Endothelial cell of umbilical vein (primary cell): ENCODE measurements at regions not wholly inside any gene's neighbourhood (a gene's known extent, or its start where the extent isn't known, plus 50 kb on each side); places are given as distances from the start of the nearest gene placed in this dataset.

ENCODE experiments used
- BruUV-seq: library from RNA; stranded (reverse); fragments of 400-500 nt; replicated peaks from 2 replicates; lab custom pipeline; 2021; lab: Mats Ljungman, UMichigan
- CTCF ChIA-PET: fragments of 300-600, 350-600 bp; sonication (Branson Sonifier 250); formaldehyde crosslinking; loops from one replicate; lab custom pipeline; 2021; ENCODE audit warnings: antibody characterized with exemption, inconsistent platforms; lab: Charles Lee
- POLR2A ChIA-PET: fragments of 300-600, 350-600 bp; sonication (Branson Sonifier 250); formaldehyde crosslinking; loops from one replicate; lab custom pipeline; 2021; ENCODE audit warnings: antibody characterized with exemption, inconsistent platforms; lab: Charles Lee
- DNase-seq: peaks from one replicate; pipeline ENCODE4 v3.0.0-alpha.2; 2011; ENCODE audit warnings: low read depth, low spot score
- FAIRE-seq: peaks from 2 replicates; lab custom pipeline; 2011; peaks lifted over from hg19 to GRCh38; lab: Jason Lieb, UNC
- H2AFZ ChIP-seq: 2 replicates; pipeline ENCODE4 v1.6.0; 2012; ENCODE audit warnings: low read depth, low read length, control low read depth, inconsistent platforms
- H3K27ac ChIP-seq: 2 replicates; pipeline ENCODE4 v1.5.1; 2011; ENCODE audit warnings: low read depth, mild to moderate bottlenecking, control low read depth, low read length, moderate library complexity; ENCODE audit not compliant: insufficient read depth
- H3K27me3 ChIP-seq, 2 experiments: 2 replicates each; pipeline versions ENCODE4 v1.6.0 to v1.6.1; 2011; ENCODE audit warnings: low read length in 2 of 2, mixed read lengths in 1 of 2; ENCODE audit not compliant: control insufficient read depth in 2 of 2, insufficient read depth in 2 of 2
- H3K36me3 ChIP-seq, 2 experiments: 2 replicates in 1 of 2; 3 replicates in 1 of 2; pipeline ENCODE4 v1.5.1; 2011; ENCODE audit warnings: low read length in 2 of 2, mild to moderate bottlenecking in 1 of 2, moderate library complexity in 1 of 2; ENCODE audit not compliant: control insufficient read depth in 2 of 2, insufficient read depth in 2 of 2; ENCODE audit errors: extremely low read depth in 1 of 2
- H3K4me1 ChIP-seq: 3 replicates; pipeline ENCODE4 v1.5.1; 2011; ENCODE audit warnings: mild to moderate bottlenecking, low read length; ENCODE audit not compliant: control insufficient read depth, insufficient read depth; ENCODE audit errors: extremely low read depth
- H3K4me2 ChIP-seq: 2 replicates; pipeline ENCODE4 v1.6.1; 2011; ENCODE audit warnings: low read length, control low read depth, mixed read lengths; ENCODE audit not compliant: insufficient read depth
- H3K4me3 ChIP-seq, 3 experiments: fragments of 200-600 bp in 1 of 3; sonication (generic), shearing (Covaris generic) in 1 of 3; replicated peaks in 1 of 3; 2 replicates each; pipeline ENCODE4 v1.5.1; 2011 to 2016; ENCODE audit warnings: control low read depth in 3 of 3, low read length in 3 of 3, mild to moderate bottlenecking in 2 of 3, inconsistent platforms in 1 of 3, low read depth in 1 of 3, moderate library complexity in 1 of 3; ENCODE audit not compliant: insufficient read depth in 1 of 3
- H3K79me2 ChIP-seq: 2 replicates; pipeline ENCODE4 v1.6.0; 2012; ENCODE audit warnings: low read length, inconsistent platforms; ENCODE audit not compliant: control insufficient read depth, insufficient read depth
- H3K9ac ChIP-seq: replicated peaks from 2 replicates; pipeline ENCODE3; 2011; ENCODE audit warnings: low read length, control low read depth; ENCODE audit not compliant: insufficient read depth; ENCODE audit errors: extremely low read depth
- H3K9me1 ChIP-seq: replicated peaks from 3 replicates; pipeline ENCODE4 v1.6.0; 2011; ENCODE audit warnings: mild to moderate bottlenecking, low read length; ENCODE audit not compliant: control insufficient read depth, insufficient read depth; ENCODE audit errors: extremely low read depth
- H3K9me3 ChIP-seq: replicated peaks from 2 replicates; pipeline ENCODE4 v1.5.1; 2012; ENCODE audit warnings: low read length, inconsistent platforms; ENCODE audit not compliant: control insufficient read depth, insufficient read depth
- H4K20me1 ChIP-seq: replicated peaks from 2 replicates; pipeline ENCODE3; 2011; ENCODE audit warnings: mild to moderate bottlenecking, low read length; ENCODE audit not compliant: control insufficient read depth, insufficient read depth; ENCODE audit errors: extremely low read depth
- EZH2 ChIP-seq: IDR thresholded peaks from 2 replicates; pipeline ENCODE4 v1.6.1; 2012; ENCODE audit warnings: borderline replicate concordance, low read depth, mild to moderate bottlenecking, moderate library complexity, low read length, inconsistent platforms; ENCODE audit not compliant: severe bottlenecking
- FOS ChIP-seq: IDR thresholded peaks from 2 replicates; pipeline ENCODE4 v1.6.1; 2011; ENCODE audit warnings: mild to moderate bottlenecking, low read length, moderate library complexity, borderline replicate concordance; ENCODE audit not compliant: insufficient read depth
- GATA2 ChIP-seq: IDR thresholded peaks from 2 replicates; pipeline ENCODE4 v1.7.0; 2011; ENCODE audit warnings: low read depth, mild to moderate bottlenecking, moderate library complexity, mixed read lengths, low read length; ENCODE audit not compliant: insufficient read length, insufficient read depth
- JUN ChIP-seq: IDR thresholded peaks from 2 replicates; pipeline ENCODE4 v1.6.1; 2011; ENCODE audit warnings: borderline replicate concordance, low read depth; ENCODE audit not compliant: insufficient read length, insufficient read depth
- MYC ChIP-seq: IDR thresholded peaks from one replicate; pipeline ENCODE4 v1.6.1; 2011; ENCODE audit warnings: mild to moderate bottlenecking, low read depth, low read length
- POLR2A ChIP-seq: IDR thresholded peaks from 2 replicates; pipeline ENCODE4 v1.6.1; 2012; ENCODE audit warnings: low read depth, mild to moderate bottlenecking, control low read depth, low read length
- POLR2AphosphoS5 ChIP-seq: IDR thresholded peaks from 2 replicates; pipeline ENCODE4 v1.6.1; 2012; ENCODE audit warnings: low read depth, mild to moderate bottlenecking, control low read depth, low read length, moderate library complexity; ENCODE audit not compliant: insufficient read depth
- dilution Hi-C: fragments of 300-500 bp; cut with MboI; formaldehyde crosslinking; loops from one replicate; pipeline ENCODE4 v1.15.0; 2019; ENCODE audit warnings: low sequenced_read_pairs; ENCODE audit not compliant: extremely low pct_ligation_motif_present
- intact Hi-C: fragments of 100-400 bp; cut with micrococcal nuclease; formaldehyde crosslinking; loops from one replicate; pipeline ENCODE4 v1.10.0; 2022
- TF ChIP-seq, protein P1 (sequence below), 2 donors: IDR thresholded peaks; 1 replicate in 1 of 2; 2 replicates in 1 of 2; pipeline ENCODE4 v1.5.1; 2011; ENCODE audit warnings: low read length in 2 of 2, mild to moderate bottlenecking in 2 of 2, moderate library complexity in 2 of 2, control low read depth in 1 of 2, inconsistent platforms in 1 of 2, low read depth in 1 of 2; ENCODE audit not compliant: insufficient read depth in 1 of 2; ENCODE audit errors: extremely low read depth in 1 of 2
- TF ChIP-seq, protein P2 (sequence below): IDR thresholded peaks from 2 replicates; pipeline ENCODE4 v1.6.1; 2011; ENCODE audit not compliant: insufficient read depth, insufficient read length

DNA sequence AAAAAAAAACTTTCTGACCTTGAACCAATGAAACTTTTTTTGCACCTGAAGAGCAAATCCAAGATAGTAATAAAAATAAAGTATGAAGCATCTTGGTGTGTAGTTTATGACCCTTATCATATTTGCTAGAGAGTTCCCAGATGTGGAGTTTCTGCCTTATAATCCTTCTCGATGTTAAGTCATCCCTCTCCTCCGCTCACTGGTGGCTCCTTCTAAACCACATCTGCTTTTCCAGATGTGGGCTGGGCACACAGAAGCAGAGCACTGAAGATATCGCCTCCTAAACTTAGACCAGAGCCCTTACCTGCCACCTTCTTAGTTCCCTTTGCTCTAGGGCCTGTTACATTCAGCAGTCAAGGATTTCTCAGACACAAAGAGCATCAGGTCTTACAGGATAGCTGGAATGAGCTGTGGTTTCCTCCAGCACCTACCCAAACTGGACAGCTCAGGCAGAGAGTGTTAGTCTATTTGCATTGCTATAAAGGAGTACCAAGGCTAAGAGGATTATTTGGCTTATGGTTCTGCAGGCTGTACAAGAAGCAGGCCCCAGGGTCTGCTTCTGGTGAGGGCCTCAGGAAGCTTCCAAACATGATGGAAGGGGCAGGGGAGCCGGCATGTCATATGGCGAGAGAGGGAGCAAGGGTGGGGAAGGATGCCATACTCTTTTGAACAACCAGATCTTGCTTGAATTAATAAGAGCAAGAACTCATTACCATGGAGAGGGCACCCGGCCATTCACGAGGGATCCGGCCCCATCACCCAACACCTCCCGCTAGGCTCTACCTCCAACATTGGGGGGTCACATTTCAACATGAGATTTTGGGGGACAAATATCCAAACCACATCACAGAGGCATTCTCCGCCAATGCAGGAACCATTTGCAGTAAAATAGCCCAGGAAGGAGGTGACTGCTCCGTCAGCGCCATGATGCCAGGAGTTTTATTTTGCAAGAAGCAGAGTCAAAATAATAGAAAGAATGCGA, 75.6 kb upstream of the HELT start:
- dilution Hi-C loops: no loop called here
- H3K27ac ChIP-seq: no peak overlapping the region
- intact Hi-C loops: no loop called here
- no peak for FAIRE-seq
- no peaks in the 10 kb centered on the region for H3K79me2 ChIP-seq
- H3K36me3 ChIP-seq: no peaks in the 10 kb centered on the region
- no peak overlapping the region for H3K4me3 ChIP-seq
- ChIA-PET CTCF (no interaction called here), POLR2A (no interaction called here)
- H3K27me3 ChIP-seq: no peaks in the 10 kb centered on the region
- no peaks in the 10 kb centered on the region for H4K20me1 ChIP-seq
- BruUV-seq: no TSS peak
- TF ChIP-seq EZH2 (no peak), POLR2AphosphoS5 (no peak), POLR2A (no peak), JUN (no peak), FOS (no peak), GATA2 (no peak), MYC (no peak)
- TF ChIP-seq, protein P1, sequence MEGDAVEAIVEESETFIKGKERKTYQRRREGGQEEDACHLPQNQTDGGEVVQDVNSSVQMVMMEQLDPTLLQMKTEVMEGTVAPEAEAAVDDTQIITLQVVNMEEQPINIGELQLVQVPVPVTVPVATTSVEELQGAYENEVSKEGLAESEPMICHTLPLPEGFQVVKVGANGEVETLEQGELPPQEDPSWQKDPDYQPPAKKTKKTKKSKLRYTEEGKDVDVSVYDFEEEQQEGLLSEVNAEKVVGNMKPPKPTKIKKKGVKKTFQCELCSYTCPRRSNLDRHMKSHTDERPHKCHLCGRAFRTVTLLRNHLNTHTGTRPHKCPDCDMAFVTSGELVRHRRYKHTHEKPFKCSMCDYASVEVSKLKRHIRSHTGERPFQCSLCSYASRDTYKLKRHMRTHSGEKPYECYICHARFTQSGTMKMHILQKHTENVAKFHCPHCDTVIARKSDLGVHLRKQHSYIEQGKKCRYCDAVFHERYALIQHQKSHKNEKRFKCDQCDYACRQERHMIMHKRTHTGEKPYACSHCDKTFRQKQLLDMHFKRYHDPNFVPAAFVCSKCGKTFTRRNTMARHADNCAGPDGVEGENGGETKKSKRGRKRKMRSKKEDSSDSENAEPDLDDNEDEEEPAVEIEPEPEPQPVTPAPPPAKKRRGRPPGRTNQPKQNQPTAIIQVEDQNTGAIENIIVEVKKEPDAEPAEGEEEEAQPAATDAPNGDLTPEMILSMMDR (IDR thresholded peaks at IDR 0.05; ENCODE audit: extremely low read depth in 1 of 2, insufficient read depth in 1 of 2, low read depth in 1 of 2, low read length in 2 of 2): no peak
- TF ChIP-seq, protein P2, sequence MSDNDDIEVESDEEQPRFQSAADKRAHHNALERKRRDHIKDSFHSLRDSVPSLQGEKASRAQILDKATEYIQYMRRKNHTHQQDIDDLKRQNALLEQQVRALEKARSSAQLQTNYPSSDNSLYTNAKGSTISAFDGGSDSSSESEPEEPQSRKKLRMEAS: no peak
- H2AFZ ChIP-seq: no peak overlapping the region
- H3K9me1 ChIP-seq: no peaks in the 10 kb centered on the region
- H3K9ac ChIP-seq: no peak overlapping the region
- no peaks in the 10 kb centered on the region for H3K9me3 ChIP-seq
- no peak for DNase-seq
- no peak overlapping the region for H3K4me2 ChIP-seq
- H3K4me1 ChIP-seq: no peaks in the 10 kb centered on the region
